ENCODE measurements at regions not wholly inside any gene's neighbourhood (a gene's known extent, or its start where the extent isn't known, plus 50 kb on each side); places are given as distances from the start of the nearest gene placed in this dataset.

- dilution Hi-C loops (cut with MboI; ENCODE audit: extremely low pct_ligation_motif_present, low sequenced_read_pairs) (no loop called here), intact Hi-C loops (cut with micrococcal nuclease) (no loop called here)
- Histone ChIP-seq H3K9me1 (replicated peaks; ENCODE audit: control insufficient read depth, extremely low read depth, insufficient read depth, low read length) (no peaks in the 10 kb centered on the region), H2AFZ (ENCODE audit: low read depth, low read length) (no peak overlapping the region), H3K27ac (ENCODE audit: insufficient read depth, low read depth, low read length) (no peak overlapping the region), H3K36me3 (ENCODE audit: control insufficient read depth in 2 of 2, extremely low read depth in 1 of 2, insufficient read depth in 2 of 2, low read length in 2 of 2) (no peaks in the 10 kb centered on the region), H3K4me3 (replicated peaks in 1 of 3; ENCODE audit: insufficient read depth in 1 of 3, low read depth in 1 of 3, low read length in 3 of 3) (no peak overlapping the region), H4K20me1 (replicated peaks; ENCODE audit: control insufficient read depth, extremely low read depth, insufficient read depth, low read length) (no peaks in the 10 kb centered on the region), H3K9ac (replicated peaks; ENCODE audit: extremely low read depth, insufficient read depth, low read length) (no peak overlapping the region), H3K27me3 (ENCODE audit: control insufficient read depth in 2 of 2, insufficient read depth in 2 of 2, low read length in 2 of 2) (no peaks in the 10 kb centered on the region), H3K4me2 (ENCODE audit: insufficient read depth, low read length) (no peak overlapping the region), H3K79me2 (ENCODE audit: control insufficient read depth, insufficient read depth, low read length) (no peaks in the 10 kb centered on the region), H3K9me3 (replicated peaks; ENCODE audit: control insufficient read depth, insufficient read depth, low read length) (no peaks in the 10 kb centered on the region), H3K4me1 (ENCODE audit: control insufficient read depth, extremely low read depth, insufficient read depth, low read length) (no peaks in the 10 kb centered on the region)
- CTCF ChIA-PET: no interaction called here
- FAIRE-seq (no peak), DNase-seq (ENCODE audit: low read depth, low spot score) (no peak)
- POLR2A ChIA-PET: no interaction called here
- no TSS peak for BruUV-seq (replicated peaks)
- TF ChIP-seq JUN (IDR thresholded peaks at IDR 0.05; ENCODE audit: borderline replicate concordance, insufficient read depth, insufficient read length, low read depth): no peak
- TF ChIP-seq MYC (IDR thresholded peaks at IDR 0.05; ENCODE audit: low read depth, low read length): no peak
- TF ChIP-seq FOS (IDR thresholded peaks at IDR 0.05; ENCODE audit: borderline replicate concordance, insufficient read depth, low read length): no peak
- no peak for TF ChIP-seq GATA2 (IDR thresholded peaks at IDR 0.05; ENCODE audit: insufficient read depth, insufficient read length, low read depth, low read length)
- TF ChIP-seq, protein P1, sequence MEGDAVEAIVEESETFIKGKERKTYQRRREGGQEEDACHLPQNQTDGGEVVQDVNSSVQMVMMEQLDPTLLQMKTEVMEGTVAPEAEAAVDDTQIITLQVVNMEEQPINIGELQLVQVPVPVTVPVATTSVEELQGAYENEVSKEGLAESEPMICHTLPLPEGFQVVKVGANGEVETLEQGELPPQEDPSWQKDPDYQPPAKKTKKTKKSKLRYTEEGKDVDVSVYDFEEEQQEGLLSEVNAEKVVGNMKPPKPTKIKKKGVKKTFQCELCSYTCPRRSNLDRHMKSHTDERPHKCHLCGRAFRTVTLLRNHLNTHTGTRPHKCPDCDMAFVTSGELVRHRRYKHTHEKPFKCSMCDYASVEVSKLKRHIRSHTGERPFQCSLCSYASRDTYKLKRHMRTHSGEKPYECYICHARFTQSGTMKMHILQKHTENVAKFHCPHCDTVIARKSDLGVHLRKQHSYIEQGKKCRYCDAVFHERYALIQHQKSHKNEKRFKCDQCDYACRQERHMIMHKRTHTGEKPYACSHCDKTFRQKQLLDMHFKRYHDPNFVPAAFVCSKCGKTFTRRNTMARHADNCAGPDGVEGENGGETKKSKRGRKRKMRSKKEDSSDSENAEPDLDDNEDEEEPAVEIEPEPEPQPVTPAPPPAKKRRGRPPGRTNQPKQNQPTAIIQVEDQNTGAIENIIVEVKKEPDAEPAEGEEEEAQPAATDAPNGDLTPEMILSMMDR (IDR thresholded peaks at IDR 0.05; ENCODE audit: extremely low read depth in 1 of 2, insufficient read depth in 1 of 2, low read depth in 1 of 2, low read length in 2 of 2): no peak
- TF ChIP-seq POLR2A (IDR thresholded peaks at IDR 0.05; ENCODE audit: low read depth, low read length): no peak
- TF ChIP-seq, protein P2, sequence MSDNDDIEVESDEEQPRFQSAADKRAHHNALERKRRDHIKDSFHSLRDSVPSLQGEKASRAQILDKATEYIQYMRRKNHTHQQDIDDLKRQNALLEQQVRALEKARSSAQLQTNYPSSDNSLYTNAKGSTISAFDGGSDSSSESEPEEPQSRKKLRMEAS (IDR thresholded peaks at IDR 0.05; ENCODE audit: insufficient read depth, insufficient read length): no peak
- TF ChIP-seq POLR2AphosphoS5 (IDR thresholded peaks at IDR 0.05; ENCODE audit: insufficient read depth, low read depth, low read length): no peak
- no peak for TF ChIP-seq EZH2 (IDR thresholded peaks at IDR 0.05; ENCODE audit: borderline replicate concordance, low read depth, low read length, severe bottlenecking)
Measured at GRCh38 chr2:13066676-13067075, 349.9 kb downstream of the TRIB2 start.

All from endothelial cell of umbilical vein (primary cell).